K562 (cell line): ENCODE measurements at regions not wholly inside any gene's neighbourhood (a gene's known extent, or its start where the extent isn't known, plus 50 kb on each side); places are given as distances from the start of the nearest gene placed in this dataset.

Experiments
- ATAC-seq: fragments of 200-7000 bp; cut with Tn5 transposase; 3 replicates; pipeline ENCODE4 v1.9.1; 2020; ENCODE audit warnings: moderate library complexity
- BruUV-seq: library from RNA; stranded (reverse); fragments of 400-500 nt; replicated peaks from 2 replicates; lab custom pipeline; 2021; lab: Mats Ljungman, UMichigan
- CTCF ChIA-PET: fragments of 300-600 bp; formaldehyde crosslinking; extraction: SDS; loops from one replicate; lab custom pipeline; 2021; ENCODE audit warnings: low intra/inter-chr PET ratio; lab: Yijun Ruan, JAX
- POLR2A ChIA-PET: fragments of 300-600, 350-650 bp; sonication (Branson Sonifier 250); formaldehyde crosslinking; extraction: SDS; loops from one replicate; lab custom pipeline; 2021; ENCODE audit warnings: antibody characterized with exemption, inconsistent platforms; lab: Yijun Ruan, JAX
- DNase-seq, 4 experiments: peaks; one replicate each; pipeline versions ENCODE4 v3.0.0 to v3.0.0-alpha.2; 2011 to 2018; ENCODE audit warnings: low spot score in 3 of 4, mixed read lengths in 3 of 4; ENCODE audit errors: extremely low read depth in 1 of 4
- FAIRE-seq: peaks from 2 replicates; lab custom pipeline; 2011; peaks lifted over from hg19 to GRCh38; lab: Jason Lieb, UNC
- H2AFZ ChIP-seq: 2 replicates; pipeline ENCODE4 v1.6.0; 2011; ENCODE audit warnings: low read depth, low read length, control low read depth, inconsistent platforms
- H3K27ac ChIP-seq: fragments of 200-600 bp; 3 replicates; pipeline ENCODE4 v1.8.0; 2011; ENCODE audit warnings: low read depth, mild to moderate bottlenecking, control low read depth, inconsistent platforms, low read length, moderate library complexity, mixed read lengths; ENCODE audit errors: extremely low read depth
- H3K27me3 ChIP-seq, 2 experiments: fragments of 300-600 bp in 1 of 2; 2 replicates in 1 of 2; 3 replicates in 1 of 2; pipeline versions ENCODE4 v1.6.0 to v1.8.0; 2011; ENCODE audit warnings: inconsistent platforms in 2 of 2, low read length in 2 of 2, mild to moderate bottlenecking in 1 of 2, mixed read lengths in 1 of 2, moderate library complexity in 1 of 2; ENCODE audit not compliant: control insufficient read depth in 2 of 2, insufficient read depth in 2 of 2
- H3K36me3 ChIP-seq: fragments of 300-600 bp; 3 replicates; pipeline ENCODE4 v1.8.0; 2011; ENCODE audit warnings: mild to moderate bottlenecking, low read length, inconsistent platforms; ENCODE audit not compliant: control insufficient read depth, insufficient read depth
- H3K4me1 ChIP-seq, 2 experiments: fragments of 200-600 bp in 1 of 2; replicated peaks in 1 of 2; 2 replicates in 1 of 2; 3 replicates in 1 of 2; pipeline versions ENCODE4 v1.5.1 to v1.8.0; 2011; ENCODE audit warnings: inconsistent platforms in 2 of 2, low read length in 2 of 2, mild to moderate bottlenecking in 1 of 2, mixed read lengths in 1 of 2, moderate library complexity in 1 of 2; ENCODE audit not compliant: control insufficient read depth in 2 of 2, insufficient read depth in 2 of 2
- H3K4me2 ChIP-seq: 2 replicates; pipeline ENCODE4 v1.6.1; 2011; ENCODE audit warnings: low read length, control low read depth, inconsistent platforms, mixed read lengths; ENCODE audit not compliant: insufficient read depth
- H3K4me3 ChIP-seq: fragments of 200-600 bp; sonication (generic), shearing (Covaris generic); 2 replicates; pipeline ENCODE4 v1.5.1; 2016; ENCODE audit warnings: control low read depth, inconsistent platforms
- H3K79me2 ChIP-seq: fragments of 200-600 bp; 3 replicates; pipeline ENCODE4 v1.8.0; 2011; ENCODE audit warnings: low read length, inconsistent platforms; ENCODE audit not compliant: control insufficient read depth, insufficient read depth
- H3K9ac ChIP-seq, 2 experiments: 2 replicates each; pipeline versions ENCODE4 v1.6.0 to v1.6.1; 2011; ENCODE audit warnings: low read depth in 2 of 2, low read length in 2 of 2, control low read depth in 1 of 2, inconsistent platforms in 1 of 2, mild to moderate bottlenecking in 1 of 2, mixed read lengths in 1 of 2; ENCODE audit not compliant: insufficient read depth in 1 of 2
- H3K9me1 ChIP-seq: one replicate; pipeline ENCODE4 v1.6.0; 2011; ENCODE audit warnings: inconsistent platforms, mild to moderate bottlenecking, low read length, moderate library complexity; ENCODE audit not compliant: control insufficient read depth, insufficient read depth
- H3K9me3 ChIP-seq: replicated peaks from 2 replicates; pipeline ENCODE4 v1.5.1; 2011; ENCODE audit warnings: low read depth, low read length, inconsistent platforms; ENCODE audit not compliant: control insufficient read depth, insufficient read depth
- H4K20me1 ChIP-seq: replicated peaks from 2 replicates; pipeline ENCODE4 v1.6.1; 2011; ENCODE audit warnings: low read length, inconsistent platforms, mixed read lengths; ENCODE audit not compliant: control insufficient read depth, insufficient read depth
- DDX20 ChIP-seq: fragments of 450-650 bp; IDR thresholded peaks from 2 replicates; pipeline ENCODE4 v1.6.1; 2016; ENCODE audit warnings: missing genetic modification characterization, low read depth, mild to moderate bottlenecking, missing compliant biosample characterization, moderate library complexity
- ILF3 ChIP-seq: fragments of 450-650 bp; IDR thresholded peaks from 2 replicates; pipeline ENCODE4 v1.6.1; 2018; ENCODE audit warnings: antibody characterized with exemption, mild to moderate bottlenecking, moderate library complexity, borderline replicate concordance
- MTF1 ChIP-seq: fragments of 250-450 bp; sonication (Bioruptor Pico); IDR thresholded peaks from 2 replicates; pipeline ENCODE4 v1.9.0; 2021; ENCODE audit warnings: moderate library complexity, mild to moderate bottlenecking, inconsistent platforms, borderline replicate concordance
- NELFE ChIP-seq: IDR thresholded peaks from 2 replicates; pipeline ENCODE4 v1.6.1; 2011; ENCODE audit warnings: mild to moderate bottlenecking; ENCODE audit not compliant: insufficient read depth, insufficient read length
- NFIX ChIP-seq: fragments of 250-450 bp; sonication (Bioruptor Pico); IDR thresholded peaks from 2 replicates; pipeline ENCODE4 v1.4.0; 2020; ENCODE audit warnings: low read depth, mild to moderate bottlenecking, moderate library complexity
- NFRKB ChIP-seq: fragments of 450-650 bp; IDR thresholded peaks from 2 replicates; pipeline ENCODE4 v1.6.1; 2016; ENCODE audit warnings: low read depth
- NR2F6 ChIP-seq: fragments of 450-650 bp; formaldehyde crosslinking; IDR thresholded peaks from 2 replicates; pipeline ENCODE4 v1.4.0; 2020; ENCODE audit warnings: mild to moderate bottlenecking
- NR3C1 ChIP-seq: sonication (generic); formaldehyde crosslinking; IDR thresholded peaks from 2 replicates; pipeline ENCODE4 v1.8.1; 2022; ENCODE audit warnings: missing genetic modification reagents
- PURB ChIP-seq: sonication (generic); formaldehyde crosslinking; IDR thresholded peaks from 2 replicates; pipeline ENCODE4 v1.9.0; 2021; ENCODE audit warnings: low read depth, mild to moderate bottlenecking, missing genetic modification reagents
- SMARCE1 ChIP-seq: fragments of 450-650 bp; IDR thresholded peaks from 2 replicates; pipeline ENCODE4 v1.7.1; 2016; ENCODE audit warnings: mild to moderate bottlenecking
- STAG1 ChIP-seq: sonication (generic); formaldehyde crosslinking; IDR thresholded peaks from 2 replicates; pipeline ENCODE4 v1.5.0; 2020; ENCODE audit warnings: missing genetic modification reagents, borderline replicate concordance
- XRCC3 ChIP-seq: fragments of 450-650 bp; IDR thresholded peaks from 2 replicates; pipeline ENCODE4 v1.6.1; 2017; ENCODE audit warnings: mild to moderate bottlenecking, moderate library complexity
- ZNF41 ChIP-seq: fragments of 250-450 bp; sonication (Bioruptor Pico); conservative IDR thresholded peaks from 2 replicates; pipeline ENCODE4 v1.4.0; 2020; ENCODE audit warnings: mild to moderate bottlenecking
- in situ Hi-C: fragments of 300-500 bp; cut with MboI; formaldehyde crosslinking; loops from 4 replicates; pipeline ENCODE4 v1.15.0; 2018; ENCODE audit warnings: inconsistent platforms, mixed read lengths
- intact Hi-C: fragments of 100-400 bp; cut with micrococcal nuclease; formaldehyde crosslinking; loops from 2 replicates; pipeline ENCODE4 v1.14.2; 2022
- TF ChIP-seq, protein P1 (sequence below): fragments of 250-450 bp; sonication (Bioruptor Pico); IDR thresholded peaks from 2 replicates; pipeline ENCODE4 v1.8.0; 2021; ENCODE audit warnings: borderline replicate concordance, mild to moderate bottlenecking, moderate library complexity; ENCODE audit not compliant: poor library complexity, severe bottlenecking
- TF ChIP-seq, protein P2 (sequence below): fragments of 450-650 bp; IDR thresholded peaks from 2 replicates; pipeline ENCODE4 v1.6.1; 2017; ENCODE audit warnings: antibody characterized with exemption, mild to moderate bottlenecking
- TF ChIP-seq, protein P3 (sequence below): fragments of 450-650 bp; IDR thresholded peaks from 2 replicates; pipeline ENCODE4 v1.6.1; 2016; ENCODE audit warnings: low read depth, mild to moderate bottlenecking, moderate library complexity

DNA sequence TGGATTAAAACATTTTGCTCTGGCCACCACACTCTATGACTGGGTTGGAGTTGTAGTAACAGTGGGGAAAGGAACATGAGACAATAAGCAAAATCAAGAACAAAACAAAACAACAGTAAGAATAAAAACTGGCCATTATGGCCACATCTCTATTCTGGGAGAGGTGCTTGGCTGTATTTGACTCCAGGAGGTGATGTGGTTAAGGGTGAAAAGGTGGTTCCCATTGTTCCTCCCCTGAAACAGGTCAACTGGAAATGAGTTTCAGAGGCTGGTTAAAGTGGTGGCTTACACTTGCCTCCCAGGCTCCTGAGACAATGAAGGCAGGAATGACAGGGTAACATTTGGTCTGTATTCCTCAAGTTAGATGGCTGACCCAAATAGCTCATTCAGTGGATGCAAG, 67.3 kb upstream of the FANCL start:
- Histone ChIP-seq H2AFZ (no peak overlapping the region), H3K9ac (no peak overlapping the region), H3K27me3 (no peaks in the 10 kb centered on the region), H3K9me3 (no peaks in the 10 kb centered on the region), H3K36me3 (no peaks in the 10 kb centered on the region), H3K4me3 (no peak overlapping the region), H3K79me2 (no peaks in the 10 kb centered on the region), H3K4me1 (no peaks in the 10 kb centered on the region), H3K4me2 (no peak overlapping the region), H3K27ac (no peak overlapping the region), H3K9me1 (no peaks in the 10 kb centered on the region), H4K20me1 (no peaks in the 10 kb centered on the region)
- in situ Hi-C loops (no loop called here), intact Hi-C loops (no loop called here)
- no peak for ATAC-seq
- CTCF ChIA-PET, result no interaction called here
- no TSS peak for BruUV-seq
- FAIRE-seq, result no peak
- no peak for DNase-seq
- POLR2A ChIA-PET, result interaction anchor here (0.8 kb wide), 1 partner anchor 12 kb away, joined by 3 read pairs; no protein-coding TSS in a partner anchor
- TF ChIP-seq XRCC3 (no peak), NFIX (CRISPR knock-in tag) (no peak), NR2F6 (CRISPR knock-in tag) (no peak), STAG1 (CRISPR knock-in tag) (no peak), NFRKB (no peak), NR3C1 (CRISPR knock-in tag) (no peak), ILF3 (no peak), NELFE (no peak), ZNF41 (CRISPR knock-in tag) (no peak), PURB (no peak), MTF1 (CRISPR knock-in tag) (no peak), DDX20 (tag) (no peak), SMARCE1 (no peak)
- TF ChIP-seq, protein P1, sequence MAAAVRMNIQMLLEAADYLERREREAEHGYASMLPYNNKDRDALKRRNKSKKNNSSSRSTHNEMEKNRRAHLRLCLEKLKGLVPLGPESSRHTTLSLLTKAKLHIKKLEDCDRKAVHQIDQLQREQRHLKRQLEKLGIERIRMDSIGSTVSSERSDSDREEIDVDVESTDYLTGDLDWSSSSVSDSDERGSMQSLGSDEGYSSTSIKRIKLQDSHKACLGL (CRISPR knock-in tag), result no peak
- TF ChIP-seq, protein P2, sequence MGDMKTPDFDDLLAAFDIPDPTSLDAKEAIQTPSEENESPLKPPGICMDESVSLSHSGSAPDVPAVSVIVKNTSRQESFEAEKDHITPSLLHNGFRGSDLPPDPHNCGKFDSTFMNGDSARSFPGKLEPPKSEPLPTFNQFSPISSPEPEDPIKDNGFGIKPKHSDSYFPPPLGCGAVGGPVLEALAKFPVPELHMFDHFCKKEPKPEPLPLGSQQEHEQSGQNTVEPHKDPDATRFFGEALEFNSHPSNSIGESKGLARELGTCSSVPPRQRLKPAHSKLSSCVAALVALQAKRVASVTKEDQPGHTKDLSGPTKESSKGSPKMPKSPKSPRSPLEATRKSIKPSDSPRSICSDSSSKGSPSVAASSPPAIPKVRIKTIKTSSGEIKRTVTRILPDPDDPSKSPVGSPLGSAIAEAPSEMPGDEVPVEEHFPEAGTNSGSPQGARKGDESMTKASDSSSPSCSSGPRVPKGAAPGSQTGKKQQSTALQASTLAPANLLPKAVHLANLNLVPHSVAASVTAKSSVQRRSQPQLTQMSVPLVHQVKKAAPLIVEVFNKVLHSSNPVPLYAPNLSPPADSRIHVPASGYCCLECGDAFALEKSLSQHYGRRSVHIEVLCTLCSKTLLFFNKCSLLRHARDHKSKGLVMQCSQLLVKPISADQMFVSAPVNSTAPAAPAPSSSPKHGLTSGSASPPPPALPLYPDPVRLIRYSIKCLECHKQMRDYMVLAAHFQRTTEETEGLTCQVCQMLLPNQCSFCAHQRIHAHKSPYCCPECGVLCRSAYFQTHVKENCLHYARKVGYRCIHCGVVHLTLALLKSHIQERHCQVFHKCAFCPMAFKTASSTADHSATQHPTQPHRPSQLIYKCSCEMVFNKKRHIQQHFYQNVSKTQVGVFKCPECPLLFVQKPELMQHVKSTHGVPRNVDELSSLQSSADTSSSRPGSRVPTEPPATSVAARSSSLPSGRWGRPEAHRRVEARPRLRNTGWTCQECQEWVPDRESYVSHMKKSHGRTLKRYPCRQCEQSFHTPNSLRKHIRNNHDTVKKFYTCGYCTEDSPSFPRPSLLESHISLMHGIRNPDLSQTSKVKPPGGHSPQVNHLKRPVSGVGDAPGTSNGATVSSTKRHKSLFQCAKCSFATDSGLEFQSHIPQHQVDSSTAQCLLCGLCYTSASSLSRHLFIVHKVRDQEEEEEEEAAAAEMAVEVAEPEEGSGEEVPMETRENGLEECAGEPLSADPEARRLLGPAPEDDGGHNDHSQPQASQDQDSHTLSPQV, result no peak
- TF ChIP-seq, protein P3, sequence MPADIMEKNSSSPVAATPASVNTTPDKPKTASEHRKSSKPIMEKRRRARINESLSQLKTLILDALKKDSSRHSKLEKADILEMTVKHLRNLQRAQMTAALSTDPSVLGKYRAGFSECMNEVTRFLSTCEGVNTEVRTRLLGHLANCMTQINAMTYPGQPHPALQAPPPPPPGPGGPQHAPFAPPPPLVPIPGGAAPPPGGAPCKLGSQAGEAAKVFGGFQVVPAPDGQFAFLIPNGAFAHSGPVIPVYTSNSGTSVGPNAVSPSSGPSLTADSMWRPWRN, result no peak
